A673 (cell line): ENCODE measurements at regions not wholly inside any gene's neighbourhood (a gene's known extent, or its start where the extent isn't known, plus 50 kb on each side); places are given as distances from the start of the nearest gene placed in this dataset.
A peak's percentile ranks its signal among the peaks of the same experiment; 100 is the strongest.

Experiments used
- BruUV-seq: library from RNA; stranded (reverse); fragments of 400-500 nt; replicated peaks from 2 replicates; lab custom pipeline; 2021; lab: Mats Ljungman, UMichigan
- CTCF ChIA-PET: fragments of 300-600 bp; sonication (Branson Sonifier 250); formaldehyde crosslinking; loops from one replicate; lab custom pipeline; 2022; ENCODE audit warnings: antibody characterized with exemption; lab: Charles Lee
- POLR2A ChIA-PET: fragments of 300-600 bp; sonication (Branson Sonifier 250); formaldehyde crosslinking; loops from one replicate; lab custom pipeline; 2022; ENCODE audit warnings: antibody characterized with exemption; ENCODE audit not compliant: low non-redundant PET; lab: Charles Lee
- DNase-seq: peaks from one replicate; pipeline ENCODE4 v3.0.0-alpha.2; 2015; ENCODE audit warnings: low spot score
- H3K27ac ChIP-seq: fragments of 200-600 bp; sonication (generic); 2 replicates; pipeline ENCODE4 v1.5.1; 2016; ENCODE audit warnings: mixed run types, low read depth, mild to moderate bottlenecking, mixed read lengths, antibody characterized with exemption, low read length; ENCODE audit not compliant: poor library complexity, severe bottlenecking
- H3K27me3 ChIP-seq: fragments of 200-600 bp; sonication (generic); replicated peaks from 2 replicates; pipeline ENCODE4 v1.6.1; 2017; ENCODE audit warnings: mixed run types, low read depth, mild to moderate bottlenecking, mixed read lengths, antibody characterized with exemption, low read length; ENCODE audit not compliant: insufficient read depth, poor library complexity
- H3K36me3 ChIP-seq: fragments of 200-600 bp; sonication (generic); 2 replicates; pipeline ENCODE4 v1.6.1; 2016; ENCODE audit warnings: mixed run types, mild to moderate bottlenecking, mixed read lengths, antibody characterized with exemption, low read length; ENCODE audit not compliant: insufficient read depth, poor library complexity, severe bottlenecking
- H3K4me1 ChIP-seq: fragments of 200-600 bp; sonication (generic); 2 replicates; pipeline ENCODE4 v1.6.1; 2017; ENCODE audit warnings: mixed run types, mild to moderate bottlenecking, mixed read lengths, antibody characterized with exemption, low read length; ENCODE audit not compliant: insufficient read depth, poor library complexity, severe bottlenecking
- H3K4me3 ChIP-seq: fragments of 200-600 bp; sonication (generic); 2 replicates; pipeline ENCODE4 v1.5.1; 2016; ENCODE audit warnings: low read depth, mixed run types, mild to moderate bottlenecking, mixed read lengths, low read length; ENCODE audit not compliant: poor library complexity, severe bottlenecking
- H3K9me3 ChIP-seq: fragments of 200-600 bp; sonication (generic); 2 replicates; pipeline ENCODE4 v1.6.1; 2016; ENCODE audit warnings: mixed run types, low read depth, mild to moderate bottlenecking, mixed read lengths, antibody characterized with exemption, low read length; ENCODE audit not compliant: poor library complexity, severe bottlenecking
- EZH2 ChIP-seq: fragments of 200-600 bp; sonication (generic); IDR thresholded peaks from 2 replicates; pipeline ENCODE4 v1.6.1; 2017; ENCODE audit warnings: borderline replicate concordance, low read depth, mild to moderate bottlenecking, mixed read lengths, antibody characterized with exemption, low read length; ENCODE audit not compliant: poor library complexity, severe bottlenecking
- intact Hi-C: fragments of 100-400 bp; cut with micrococcal nuclease; formaldehyde crosslinking; loops from one replicate; pipeline ENCODE4 v1.10.0; 2022; ENCODE audit not compliant: unreplicated experiment
- TF ChIP-seq, protein P1 (sequence below): fragments of 300-800, 200-600 bp; sonication (generic); conservative IDR thresholded peaks from 2 replicates; pipeline ENCODE4 v1.5.1; 2017; ENCODE audit warnings: low read depth, mild to moderate bottlenecking, antibody characterized with exemption, low read length, moderate library complexity, mixed read lengths

DNA sequence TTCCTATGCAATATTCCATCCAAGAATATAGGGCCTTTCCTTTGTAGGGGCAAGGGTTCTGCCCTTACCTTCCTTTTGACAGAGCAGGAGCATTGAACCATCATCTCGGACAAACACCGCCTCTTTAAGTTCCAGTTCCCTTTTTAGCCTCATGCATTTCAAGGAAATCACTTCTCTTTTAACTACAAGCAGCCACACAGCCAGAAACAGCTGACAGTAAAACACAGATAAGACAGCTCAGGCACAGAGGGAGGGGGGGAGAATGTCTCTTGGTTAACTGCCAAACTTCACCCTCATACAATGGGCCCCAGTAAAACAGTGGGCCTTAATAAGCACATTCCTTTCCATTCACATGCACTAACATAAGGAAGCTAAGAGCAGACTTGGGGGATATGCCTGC, 648.3 kb downstream of the GABRG1 start:
- no peaks in the 10 kb centered on the region for H3K4me1 ChIP-seq
- TF ChIP-seq, protein P1, sequence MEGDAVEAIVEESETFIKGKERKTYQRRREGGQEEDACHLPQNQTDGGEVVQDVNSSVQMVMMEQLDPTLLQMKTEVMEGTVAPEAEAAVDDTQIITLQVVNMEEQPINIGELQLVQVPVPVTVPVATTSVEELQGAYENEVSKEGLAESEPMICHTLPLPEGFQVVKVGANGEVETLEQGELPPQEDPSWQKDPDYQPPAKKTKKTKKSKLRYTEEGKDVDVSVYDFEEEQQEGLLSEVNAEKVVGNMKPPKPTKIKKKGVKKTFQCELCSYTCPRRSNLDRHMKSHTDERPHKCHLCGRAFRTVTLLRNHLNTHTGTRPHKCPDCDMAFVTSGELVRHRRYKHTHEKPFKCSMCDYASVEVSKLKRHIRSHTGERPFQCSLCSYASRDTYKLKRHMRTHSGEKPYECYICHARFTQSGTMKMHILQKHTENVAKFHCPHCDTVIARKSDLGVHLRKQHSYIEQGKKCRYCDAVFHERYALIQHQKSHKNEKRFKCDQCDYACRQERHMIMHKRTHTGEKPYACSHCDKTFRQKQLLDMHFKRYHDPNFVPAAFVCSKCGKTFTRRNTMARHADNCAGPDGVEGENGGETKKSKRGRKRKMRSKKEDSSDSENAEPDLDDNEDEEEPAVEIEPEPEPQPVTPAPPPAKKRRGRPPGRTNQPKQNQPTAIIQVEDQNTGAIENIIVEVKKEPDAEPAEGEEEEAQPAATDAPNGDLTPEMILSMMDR: no peak
- no peak for TF ChIP-seq EZH2
- intact Hi-C loops: no loop called here
- BruUV-seq: no TSS peak
- no peaks in the 10 kb centered on the region for H3K9me3 ChIP-seq
- ChIA-PET POLR2A (no interaction called here), CTCF (no interaction called here)
- no peak overlapping the region for H3K27ac ChIP-seq
- H3K27me3 ChIP-seq: no peaks in the 10 kb centered on the region
- no peaks in the 10 kb centered on the region for H3K36me3 ChIP-seq
- no peak overlapping the region for H3K4me3 ChIP-seq
- DNase-seq: peak; percentile 10

DNA sequence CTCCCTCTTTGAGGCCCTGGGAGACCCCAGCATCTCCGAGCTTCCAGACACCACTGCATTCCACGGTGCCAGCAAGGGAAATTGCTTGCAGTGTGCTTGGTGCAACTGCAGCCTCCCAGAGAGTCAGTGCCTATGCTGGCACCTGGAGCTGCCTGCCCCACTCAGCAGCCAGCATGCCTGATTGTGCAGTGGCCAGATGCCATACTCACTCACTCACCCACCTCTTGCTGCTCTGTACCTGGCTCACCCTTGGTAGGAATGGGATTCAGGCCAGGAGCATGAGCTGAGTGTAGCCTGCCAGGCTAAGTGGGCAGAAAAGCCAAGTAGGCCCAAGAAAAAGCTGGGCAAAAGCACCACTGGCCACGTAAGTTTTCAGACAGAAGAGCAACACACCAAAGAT, 651.4 kb downstream of the GABRG1 start:
- H3K4me1 ChIP-seq: no peaks in the 10 kb centered on the region
- no peaks in the 10 kb centered on the region for H3K9me3 ChIP-seq
- no peak overlapping the region for H3K27ac ChIP-seq
- POLR2A ChIA-PET: no interaction called here
- BruUV-seq: no TSS peak
- H3K4me3 ChIP-seq: no peak overlapping the region
- no peaks in the 10 kb centered on the region for H3K27me3 ChIP-seq
- no peaks in the 10 kb centered on the region for H3K36me3 ChIP-seq
- no peak for DNase-seq
- CTCF ChIA-PET: no interaction called here
- intact Hi-C loops: no loop called here
- TF ChIP-seq, protein P1: no peak
- TF ChIP-seq EZH2: no peak

DNA sequence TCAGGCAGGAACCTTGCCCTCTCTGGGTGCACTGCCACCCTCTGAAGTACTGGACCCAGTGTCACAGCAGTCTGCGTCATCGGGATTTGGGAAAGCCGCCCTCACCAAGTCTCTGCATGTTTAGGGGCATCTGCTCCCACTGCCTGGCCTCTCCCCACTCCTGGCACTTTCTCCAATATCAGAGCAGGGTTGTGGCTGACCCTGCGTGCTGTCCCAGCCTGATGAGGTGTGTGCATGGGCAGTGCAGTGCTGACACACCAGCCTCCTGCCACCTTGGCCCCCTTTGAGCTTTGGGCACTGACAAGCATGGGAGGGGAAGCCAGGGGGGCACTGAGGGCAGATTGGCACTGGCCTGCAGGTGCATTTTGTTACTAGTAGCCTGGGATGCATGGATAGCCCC, 652.5 kb downstream of the GABRG1 start:
- TF ChIP-seq, protein P1: no peak
- TF ChIP-seq EZH2: no peak
- H3K9me3 ChIP-seq: no peaks in the 10 kb centered on the region
- CTCF ChIA-PET: no interaction called here
- DNase-seq: no peak
- intact Hi-C loops: no loop called here
- H3K4me3 ChIP-seq: no peak overlapping the region
- H3K4me1 ChIP-seq: no peaks in the 10 kb centered on the region
- no peaks in the 10 kb centered on the region for H3K36me3 ChIP-seq
- BruUV-seq: no TSS peak
- no peak overlapping the region for H3K27ac ChIP-seq
- H3K27me3 ChIP-seq: no peaks in the 10 kb centered on the region
- POLR2A ChIA-PET: no interaction called here
